IMR-90 (cell line): ENCODE measurements at regions not wholly inside any gene's neighbourhood (a gene's known extent, or its start where the extent isn't known, plus 50 kb on each side); places are given as distances from the start of the nearest gene placed in this dataset.

Experiments used
- POLR2A ChIP-seq: IDR thresholded peaks from 2 replicates; pipeline ENCODE4 v1.6.1; 2012; ENCODE audit warnings: mild to moderate bottlenecking, low read depth, low read length
- RAD21 ChIP-seq: IDR thresholded peaks from 2 replicates; pipeline ENCODE4 v1.6.1; 2012; ENCODE audit warnings: low read length, improper control_type of control experiment
- SMC3 ChIP-seq: fragments of 150-350 bp; IDR thresholded peaks from 2 replicates; pipeline ENCODE4 v1.6.1; 2016; ENCODE audit warnings: low read depth, mild to moderate bottlenecking, antibody characterized with exemption, low read length, moderate library complexity
- TF ChIP-seq, protein P1 (sequence below): conservative IDR thresholded peaks from 2 replicates; pipeline ENCODE4 v1.5.1; 2012; ENCODE audit warnings: mild to moderate bottlenecking, low read depth, low read length, improper control_type of control experiment
- TF ChIP-seq, protein P2 (sequence below): fragments of 150-350 bp; IDR thresholded peaks from 2 replicates; pipeline ENCODE4 v1.6.1; 2017; ENCODE audit warnings: mild to moderate bottlenecking, antibody characterized with exemption, low read length, low read depth

DNA sequence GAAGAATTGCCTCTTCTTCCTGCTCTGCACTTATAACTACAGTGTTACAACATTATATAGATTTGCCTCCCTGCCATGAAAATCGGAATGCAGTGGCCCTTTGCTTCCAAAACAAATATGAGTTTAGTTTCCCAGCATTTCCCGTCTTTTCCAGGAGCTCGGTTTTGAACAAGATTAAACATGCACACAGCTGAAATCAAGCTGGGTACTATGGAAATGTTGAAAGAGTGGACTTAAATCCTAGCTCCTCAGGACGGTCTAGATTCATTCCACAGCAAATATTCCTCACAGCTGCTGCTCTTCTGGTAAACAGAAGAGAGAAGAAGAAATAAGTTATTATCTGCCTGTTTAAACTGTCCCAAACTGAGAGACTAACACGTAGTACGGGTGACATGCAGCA lies 161.4 kb downstream of the PIK3R1 start:
- no peak for TF ChIP-seq POLR2A
- TF ChIP-seq, protein P1, sequence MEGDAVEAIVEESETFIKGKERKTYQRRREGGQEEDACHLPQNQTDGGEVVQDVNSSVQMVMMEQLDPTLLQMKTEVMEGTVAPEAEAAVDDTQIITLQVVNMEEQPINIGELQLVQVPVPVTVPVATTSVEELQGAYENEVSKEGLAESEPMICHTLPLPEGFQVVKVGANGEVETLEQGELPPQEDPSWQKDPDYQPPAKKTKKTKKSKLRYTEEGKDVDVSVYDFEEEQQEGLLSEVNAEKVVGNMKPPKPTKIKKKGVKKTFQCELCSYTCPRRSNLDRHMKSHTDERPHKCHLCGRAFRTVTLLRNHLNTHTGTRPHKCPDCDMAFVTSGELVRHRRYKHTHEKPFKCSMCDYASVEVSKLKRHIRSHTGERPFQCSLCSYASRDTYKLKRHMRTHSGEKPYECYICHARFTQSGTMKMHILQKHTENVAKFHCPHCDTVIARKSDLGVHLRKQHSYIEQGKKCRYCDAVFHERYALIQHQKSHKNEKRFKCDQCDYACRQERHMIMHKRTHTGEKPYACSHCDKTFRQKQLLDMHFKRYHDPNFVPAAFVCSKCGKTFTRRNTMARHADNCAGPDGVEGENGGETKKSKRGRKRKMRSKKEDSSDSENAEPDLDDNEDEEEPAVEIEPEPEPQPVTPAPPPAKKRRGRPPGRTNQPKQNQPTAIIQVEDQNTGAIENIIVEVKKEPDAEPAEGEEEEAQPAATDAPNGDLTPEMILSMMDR, result no peak
- TF ChIP-seq SMC3, result no peak
- TF ChIP-seq RAD21, result no peak
- TF ChIP-seq, protein P2, sequence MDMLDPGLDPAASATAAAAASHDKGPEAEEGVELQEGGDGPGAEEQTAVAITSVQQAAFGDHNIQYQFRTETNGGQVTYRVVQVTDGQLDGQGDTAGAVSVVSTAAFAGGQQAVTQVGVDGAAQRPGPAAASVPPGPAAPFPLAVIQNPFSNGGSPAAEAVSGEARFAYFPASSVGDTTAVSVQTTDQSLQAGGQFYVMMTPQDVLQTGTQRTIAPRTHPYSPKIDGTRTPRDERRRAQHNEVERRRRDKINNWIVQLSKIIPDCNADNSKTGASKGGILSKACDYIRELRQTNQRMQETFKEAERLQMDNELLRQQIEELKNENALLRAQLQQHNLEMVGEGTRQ, result no peak
